ENCODE measurements at regions not wholly inside any gene's neighbourhood (a gene's known extent, or its start where the extent isn't known, plus 50 kb on each side); places are given as distances from the start of the nearest gene placed in this dataset.

DNA sequence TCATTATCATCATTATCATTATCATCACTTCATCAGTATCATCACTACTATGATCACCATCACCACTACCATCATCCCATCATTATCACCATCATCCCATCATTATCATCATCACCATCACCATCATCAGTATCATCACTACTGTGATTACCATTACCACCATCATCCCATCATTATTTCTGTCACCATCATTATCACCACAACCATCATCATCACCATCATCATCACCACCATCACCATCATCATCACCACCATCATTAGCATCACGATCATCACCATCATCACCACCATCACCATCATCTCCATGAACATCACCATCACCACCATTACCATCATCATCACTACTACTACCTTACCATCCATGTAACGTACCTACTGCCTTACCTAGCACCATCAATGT is 368.8 kb downstream of the SEC14L1 start:
- no peak for TF ChIP-seq YY1 (IDR thresholded peaks at IDR 0.05; ENCODE audit: low read depth)
- no peak for TF ChIP-seq EGR1 (IDR thresholded peaks at IDR 0.05)
- TF ChIP-seq RAD21 (IDR thresholded peaks at IDR 0.05; ENCODE audit: low read depth): no peak
- TF ChIP-seq, protein P1, sequence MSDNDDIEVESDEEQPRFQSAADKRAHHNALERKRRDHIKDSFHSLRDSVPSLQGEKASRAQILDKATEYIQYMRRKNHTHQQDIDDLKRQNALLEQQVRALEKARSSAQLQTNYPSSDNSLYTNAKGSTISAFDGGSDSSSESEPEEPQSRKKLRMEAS (IDR thresholded peaks at IDR 0.05): no peak
- TF ChIP-seq, protein P2, sequence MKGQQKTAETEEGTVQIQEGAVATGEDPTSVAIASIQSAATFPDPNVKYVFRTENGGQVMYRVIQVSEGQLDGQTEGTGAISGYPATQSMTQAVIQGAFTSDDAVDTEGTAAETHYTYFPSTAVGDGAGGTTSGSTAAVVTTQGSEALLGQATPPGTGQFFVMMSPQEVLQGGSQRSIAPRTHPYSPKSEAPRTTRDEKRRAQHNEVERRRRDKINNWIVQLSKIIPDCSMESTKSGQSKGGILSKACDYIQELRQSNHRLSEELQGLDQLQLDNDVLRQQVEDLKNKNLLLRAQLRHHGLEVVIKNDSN (IDR thresholded peaks at IDR 0.05): no peak
- TF ChIP-seq NFIC (IDR thresholded peaks at IDR 0.05): no peak
- TF ChIP-seq CREB1 (IDR thresholded peaks at IDR 0.05; ENCODE audit: low read depth): no peak
- TF ChIP-seq TAF1 (IDR thresholded peaks at IDR 0.05; ENCODE audit: low read depth): no peak
- TF ChIP-seq FOXM1 (IDR thresholded peaks at IDR 0.05; ENCODE audit: borderline replicate concordance, low read depth): no peak
- no peak for TF ChIP-seq EP300 (IDR thresholded peaks at IDR 0.05; ENCODE audit: borderline replicate concordance)
- TF ChIP-seq, protein P3, sequence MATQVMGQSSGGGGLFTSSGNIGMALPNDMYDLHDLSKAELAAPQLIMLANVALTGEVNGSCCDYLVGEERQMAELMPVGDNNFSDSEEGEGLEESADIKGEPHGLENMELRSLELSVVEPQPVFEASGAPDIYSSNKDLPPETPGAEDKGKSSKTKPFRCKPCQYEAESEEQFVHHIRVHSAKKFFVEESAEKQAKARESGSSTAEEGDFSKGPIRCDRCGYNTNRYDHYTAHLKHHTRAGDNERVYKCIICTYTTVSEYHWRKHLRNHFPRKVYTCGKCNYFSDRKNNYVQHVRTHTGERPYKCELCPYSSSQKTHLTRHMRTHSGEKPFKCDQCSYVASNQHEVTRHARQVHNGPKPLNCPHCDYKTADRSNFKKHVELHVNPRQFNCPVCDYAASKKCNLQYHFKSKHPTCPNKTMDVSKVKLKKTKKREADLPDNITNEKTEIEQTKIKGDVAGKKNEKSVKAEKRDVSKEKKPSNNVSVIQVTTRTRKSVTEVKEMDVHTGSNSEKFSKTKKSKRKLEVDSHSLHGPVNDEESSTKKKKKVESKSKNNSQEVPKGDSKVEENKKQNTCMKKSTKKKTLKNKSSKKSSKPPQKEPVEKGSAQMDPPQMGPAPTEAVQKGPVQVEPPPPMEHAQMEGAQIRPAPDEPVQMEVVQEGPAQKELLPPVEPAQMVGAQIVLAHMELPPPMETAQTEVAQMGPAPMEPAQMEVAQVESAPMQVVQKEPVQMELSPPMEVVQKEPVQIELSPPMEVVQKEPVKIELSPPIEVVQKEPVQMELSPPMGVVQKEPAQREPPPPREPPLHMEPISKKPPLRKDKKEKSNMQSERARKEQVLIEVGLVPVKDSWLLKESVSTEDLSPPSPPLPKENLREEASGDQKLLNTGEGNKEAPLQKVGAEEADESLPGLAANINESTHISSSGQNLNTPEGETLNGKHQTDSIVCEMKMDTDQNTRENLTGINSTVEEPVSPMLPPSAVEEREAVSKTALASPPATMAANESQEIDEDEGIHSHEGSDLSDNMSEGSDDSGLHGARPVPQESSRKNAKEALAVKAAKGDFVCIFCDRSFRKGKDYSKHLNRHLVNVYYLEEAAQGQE (IDR thresholded peaks at IDR 0.05; ENCODE audit: low read depth): no peak
- no peak for TF ChIP-seq TEAD4 (IDR thresholded peaks at IDR 0.05)
- no peak for TF ChIP-seq TCF12 (IDR thresholded peaks at IDR 0.05; ENCODE audit: low read depth)
- TF ChIP-seq ZBTB7A (IDR thresholded peaks at IDR 0.05; ENCODE audit: low read depth): no peak
- no peak for TF ChIP-seq CEBPB (IDR thresholded peaks at IDR 0.05)

GRCh38 chr17:77510133-77510796 is 369.5 kb downstream of the SEC14L1 start:
- TF ChIP-seq, protein P2 (IDR thresholded peaks at IDR 0.05): no peak
- TF ChIP-seq TEAD4 (IDR thresholded peaks at IDR 0.05) (no peak), CREB1 (IDR thresholded peaks at IDR 0.05; ENCODE audit: low read depth) (no peak), YY1 (IDR thresholded peaks at IDR 0.05; ENCODE audit: low read depth) (no peak), FOXM1 (IDR thresholded peaks at IDR 0.05; ENCODE audit: borderline replicate concordance, low read depth) (no peak), ZBTB7A (IDR thresholded peaks at IDR 0.05; ENCODE audit: low read depth) (no peak), TAF1 (IDR thresholded peaks at IDR 0.05; ENCODE audit: low read depth) (no peak), EP300 (IDR thresholded peaks at IDR 0.05; ENCODE audit: borderline replicate concordance) (no peak), NFIC (IDR thresholded peaks at IDR 0.05) (no peak)
- TF ChIP-seq, protein P1 (IDR thresholded peaks at IDR 0.05): no peak

DNA sequence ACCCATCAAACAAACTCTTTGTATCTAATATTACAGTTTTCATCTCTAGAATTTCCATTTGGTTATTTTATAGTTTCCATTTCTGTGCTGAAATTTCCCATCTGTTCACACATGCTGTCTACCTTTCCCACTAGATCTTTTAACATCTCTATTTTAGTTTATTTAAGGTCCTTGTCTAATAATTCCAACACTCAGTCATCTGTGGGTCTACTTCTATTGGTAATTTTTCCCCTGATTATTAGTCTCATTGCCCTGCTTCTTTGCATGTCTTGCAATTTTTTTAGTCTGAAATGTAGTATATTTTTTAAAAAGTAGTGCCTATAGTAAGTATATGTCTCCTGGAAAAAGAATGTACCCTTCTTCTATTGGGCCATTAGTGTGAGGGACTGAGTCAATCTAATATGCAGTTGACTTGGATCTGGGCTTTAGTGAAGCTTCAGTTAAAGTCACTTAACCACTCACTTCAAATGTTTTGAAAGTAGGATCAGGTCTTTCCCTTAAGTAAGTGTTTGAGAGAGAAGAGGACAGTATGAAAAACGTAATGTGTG is 370.8 kb downstream of the SEC14L1 start:
- no peak for TF ChIP-seq TEAD4 (IDR thresholded peaks at IDR 0.05)
- TF ChIP-seq, protein P2 (IDR thresholded peaks at IDR 0.05): no peak
- no peak for TF ChIP-seq EP300 (IDR thresholded peaks at IDR 0.05; ENCODE audit: borderline replicate concordance)
- no peak for TF ChIP-seq CEBPB (IDR thresholded peaks at IDR 0.05)
- TF ChIP-seq NFIC (IDR thresholded peaks at IDR 0.05): no peak
- TF ChIP-seq, protein P1 (IDR thresholded peaks at IDR 0.05): no peak

DNA sequence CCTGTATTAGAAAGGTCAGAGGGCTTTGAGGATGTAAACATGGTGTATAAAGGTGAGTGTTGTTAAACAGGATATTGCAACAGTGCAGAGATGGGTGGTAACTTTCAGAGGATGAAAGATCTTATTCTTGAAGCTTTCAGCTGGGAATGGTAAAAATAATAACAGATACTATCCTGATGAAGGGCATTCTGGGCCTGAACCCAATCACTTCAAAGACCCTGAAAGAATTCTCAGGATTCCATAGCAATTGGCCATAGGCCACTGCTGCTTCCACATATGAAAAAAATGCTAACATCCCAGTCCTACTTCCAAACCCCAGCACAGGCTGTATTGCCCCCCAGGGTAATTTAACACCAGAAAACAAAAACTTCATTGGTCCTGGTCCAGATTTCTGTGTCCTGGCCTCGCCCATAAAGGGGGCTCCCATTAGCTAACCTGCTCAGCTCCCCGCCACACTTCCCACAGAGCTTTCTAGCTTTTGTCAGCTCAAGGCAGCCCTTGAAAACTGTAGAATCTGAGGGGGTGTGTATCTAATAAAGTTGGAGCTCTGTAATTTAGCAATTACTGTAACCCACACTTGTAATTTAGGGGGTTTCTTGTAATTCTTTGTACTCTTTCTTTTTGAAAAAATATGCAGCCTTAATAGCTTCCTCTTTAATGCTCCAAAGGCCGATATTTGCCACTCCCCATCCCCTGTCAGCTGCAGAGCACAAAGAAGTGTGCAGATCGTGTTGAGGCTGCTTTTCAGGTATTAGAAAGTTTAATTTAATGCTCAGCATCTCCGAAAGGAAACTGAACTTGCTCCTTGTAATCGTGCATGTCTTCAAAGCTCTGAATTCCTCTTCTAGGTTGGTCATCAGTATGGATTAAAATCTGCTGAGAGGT is 371.5 kb downstream of the SEC14L1 start:
- TF ChIP-seq, protein P2 (IDR thresholded peaks at IDR 0.05): no peak
- no peak for TF ChIP-seq CEBPB (IDR thresholded peaks at IDR 0.05)

DNA sequence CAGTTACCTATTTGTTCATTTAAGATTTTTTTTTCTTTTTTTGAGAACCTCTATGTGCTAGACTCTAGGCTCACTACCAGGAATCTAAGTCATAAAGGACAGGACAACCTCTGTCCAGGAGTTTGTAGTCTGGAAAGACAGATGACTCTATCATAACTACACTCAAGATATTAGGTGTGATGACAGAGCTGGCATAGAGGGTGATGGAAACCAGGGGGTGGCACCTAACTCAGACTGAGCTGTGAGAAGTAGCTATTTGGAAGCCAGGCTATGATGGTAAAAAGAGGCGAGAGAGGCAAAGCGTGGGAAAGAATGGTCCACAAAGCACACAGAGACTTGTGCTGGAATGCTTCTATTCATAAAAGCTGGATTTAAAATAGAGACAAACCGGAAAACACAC is 372.3 kb downstream of the SEC14L1 start:
- TF ChIP-seq EP300 (IDR thresholded peaks at IDR 0.05; ENCODE audit: borderline replicate concordance) (no peak), FOXM1 (IDR thresholded peaks at IDR 0.05; ENCODE audit: borderline replicate concordance, low read depth) (no peak), TAF1 (IDR thresholded peaks at IDR 0.05; ENCODE audit: low read depth) (no peak), CEBPB (IDR thresholded peaks at IDR 0.05) (no peak), ZBTB7A (IDR thresholded peaks at IDR 0.05; ENCODE audit: low read depth) (no peak), TCF12 (IDR thresholded peaks at IDR 0.05; ENCODE audit: low read depth) (no peak), NFIC (IDR thresholded peaks at IDR 0.05) (no peak), CREB1 (IDR thresholded peaks at IDR 0.05; ENCODE audit: low read depth) (no peak), RAD21 (IDR thresholded peaks at IDR 0.05; ENCODE audit: low read depth) (no peak), TEAD4 (IDR thresholded peaks at IDR 0.05) (no peak), EGR1 (IDR thresholded peaks at IDR 0.05) (no peak), YY1 (IDR thresholded peaks at IDR 0.05; ENCODE audit: low read depth) (no peak)
- TF ChIP-seq, protein P2 (IDR thresholded peaks at IDR 0.05): no peak
- TF ChIP-seq, protein P1 (IDR thresholded peaks at IDR 0.05): no peak
- TF ChIP-seq, protein P3 (IDR thresholded peaks at IDR 0.05; ENCODE audit: low read depth): no peak

Measured in Ishikawa (cell line).